ENCODE measurements at regions not wholly inside any gene's neighbourhood (a gene's known extent, or its start where the extent isn't known, plus 50 kb on each side); places are given as distances from the start of the nearest gene placed in this dataset.

- POLR2A ChIA-PET, result no interaction called here
- no peaks in the 10 kb centered on the region for H3K9me3 Mint-ChIP-seq
- Histone ChIP-seq H3K9me3 (ENCODE audit: control insufficient read depth in 1 of 2, insufficient read depth in 1 of 2, low read length in 2 of 2) (peaks cover 0 to 4% of the 10 kb centered on the region in 2 experiments), H3K36me3 (ENCODE audit: insufficient read depth, low read length) (no peaks in the 10 kb centered on the region), H3K27me3 (ENCODE audit: control insufficient read depth in 1 of 2, insufficient read depth in 2 of 2, low read length in 2 of 2) (peaks cover 0 to 5% of the 10 kb centered on the region in 2 experiments), H3K4me3 (ENCODE audit: low read length) (no peak overlapping the region), H3K27ac (ENCODE audit: low read depth in 1 of 2, low read length in 2 of 2) (no peak overlapping the region), H3K4me1 (ENCODE audit: insufficient read depth, low read length) (no peaks in the 10 kb centered on the region)
- TF ChIP-seq CTCF (IDR thresholded peaks at IDR 0.05), result no peak
- intact Hi-C loops (cut with DNase I, micrococcal nuclease), result no loop called here
- no peak for ATAC-seq (ENCODE audit: poor library complexity)
- no peak overlapping the region for H3K4me3 Mint-ChIP-seq
- H3K36me3 Mint-ChIP-seq (ENCODE audit: low read depth), result no peaks in the 10 kb centered on the region
- no peak for DNase-seq
- H3K4me1 Mint-ChIP-seq (ENCODE audit: low read depth), result no peaks in the 10 kb centered on the region
- H3K27ac Mint-ChIP-seq, result no peak overlapping the region
- CTCF ChIA-PET, result no interaction called here
- peaks cover 16% of the 10 kb centered on the region for H3K27me3 Mint-ChIP-seq
These were observed 547.9 kb upstream of the CDH4 start for GRCh38 chr20:60704147-60704546.

DNA sequence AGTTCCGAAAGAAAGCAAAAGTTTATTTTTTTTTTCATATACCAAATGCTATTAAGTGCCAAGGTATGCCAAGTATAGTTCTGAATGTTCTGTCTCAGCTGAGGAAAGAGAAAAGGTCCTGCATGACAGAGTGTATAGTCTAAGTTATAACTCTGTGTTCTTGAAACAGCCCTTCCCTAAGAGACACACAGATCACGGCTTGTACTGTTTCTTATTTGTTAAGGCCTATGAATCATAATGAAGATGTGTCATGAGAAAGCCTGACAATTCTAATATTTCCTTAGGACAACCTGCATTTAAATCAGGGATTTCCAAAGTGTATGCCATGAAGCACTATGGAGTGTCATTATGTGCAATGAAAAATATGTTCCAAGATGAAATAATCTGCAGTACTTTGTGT, 538.7 kb upstream of the CDH4 start:
- H3K4me3 Mint-ChIP-seq, result no peak overlapping the region
- no peaks in the 10 kb centered on the region for H3K4me1 ChIP-seq (ENCODE audit: insufficient read depth, low read length)
- H3K4me1 Mint-ChIP-seq (ENCODE audit: low read depth), result no peaks in the 10 kb centered on the region
- peaks cover 1% of the 10 kb centered on the region for H3K27me3 Mint-ChIP-seq
- H3K9me3 Mint-ChIP-seq, result no peaks in the 10 kb centered on the region
- POLR2A ChIA-PET, result no interaction called here
- ATAC-seq (ENCODE audit: poor library complexity), result no peak
- no peaks in the 10 kb centered on the region for H3K36me3 ChIP-seq (ENCODE audit: insufficient read depth, low read length)
- no peaks in the 10 kb centered on the region for H3K27me3 ChIP-seq (ENCODE audit: control insufficient read depth in 1 of 2, insufficient read depth in 2 of 2, low read length in 2 of 2)
- DNase-seq, result no peak
- H3K36me3 Mint-ChIP-seq (ENCODE audit: low read depth), result no peaks in the 10 kb centered on the region
- no peak for TF ChIP-seq CTCF (IDR thresholded peaks at IDR 0.05)
- CTCF ChIA-PET, result no interaction called here
- intact Hi-C loops (cut with DNase I, micrococcal nuclease), result no loop called here
- no peak overlapping the region for H3K4me3 ChIP-seq (ENCODE audit: low read length)
- no peak overlapping the region for H3K27ac ChIP-seq (ENCODE audit: low read depth in 1 of 2, low read length in 2 of 2)
- H3K9me3 ChIP-seq (ENCODE audit: control insufficient read depth in 1 of 2, insufficient read depth in 1 of 2, low read length in 2 of 2), result peaks cover 0 to 9% of the 10 kb centered on the region in 2 experiments
- H3K27ac Mint-ChIP-seq, result no peak overlapping the region

DNA sequence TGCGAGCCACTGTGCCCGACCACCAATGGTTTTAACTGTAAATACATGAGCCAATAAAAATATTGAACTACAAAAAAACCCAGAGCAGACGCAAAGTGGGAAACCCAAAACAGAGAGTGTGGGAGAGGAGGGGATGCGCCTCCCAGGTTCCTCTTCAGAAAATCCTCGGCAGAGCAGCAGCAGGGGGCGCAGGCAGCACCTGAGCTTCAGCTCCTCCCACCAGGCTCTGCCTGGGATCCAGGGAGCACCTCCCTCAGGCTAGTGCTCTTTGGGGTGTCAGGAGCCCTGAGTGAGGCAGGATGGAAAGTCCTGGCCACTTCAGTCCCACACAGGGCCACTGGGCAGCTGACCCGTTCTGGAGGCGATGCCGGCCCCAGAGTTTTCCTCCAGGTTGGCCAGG, 536.9 kb upstream of the CDH4 start:
- Mint-ChIP-seq H3K27ac (no peak overlapping the region), H3K9me3 (no peaks in the 10 kb centered on the region), H3K4me1 (ENCODE audit: low read depth) (no peaks in the 10 kb centered on the region), H3K4me3 (no peak overlapping the region), H3K36me3 (ENCODE audit: low read depth) (no peaks in the 10 kb centered on the region), H3K27me3 (peaks cover 9% of the 10 kb centered on the region)
- peaks cover 0 to 13% of the 10 kb centered on the region in 2 experiments for H3K9me3 ChIP-seq (ENCODE audit: control insufficient read depth in 1 of 2, insufficient read depth in 1 of 2, low read length in 2 of 2)
- ATAC-seq (ENCODE audit: poor library complexity) (no peak), DNase-seq (no peak)
- peaks cover 0 to 6% of the 10 kb centered on the region in 2 experiments for H3K27me3 ChIP-seq (ENCODE audit: control insufficient read depth in 1 of 2, insufficient read depth in 2 of 2, low read length in 2 of 2)
- H3K4me3 ChIP-seq (ENCODE audit: low read length), result no peak overlapping the region
- CTCF ChIA-PET, result no interaction called here
- intact Hi-C loops (cut with DNase I, micrococcal nuclease), result no loop called here
- no peak for TF ChIP-seq CTCF (IDR thresholded peaks at IDR 0.05)
- no peaks in the 10 kb centered on the region for H3K4me1 ChIP-seq (ENCODE audit: insufficient read depth, low read length)
- H3K36me3 ChIP-seq (ENCODE audit: insufficient read depth, low read length), result no peaks in the 10 kb centered on the region
- POLR2A ChIA-PET, result no interaction called here
- no peak overlapping the region for H3K27ac ChIP-seq (ENCODE audit: low read depth in 1 of 2, low read length in 2 of 2)

Data from CD4-positive, alpha-beta T cell (primary cell).